Left ventricle myocardium inferior (tissue), 1 donor: ENCODE measurements at regions not wholly inside any gene's neighbourhood (a gene's known extent, or its start where the extent isn't known, plus 50 kb on each side); places are given as distances from the start of the nearest gene placed in this dataset.

Experiments
- DNase-seq: peaks from one replicate; pipeline ENCODE4 v3.0.0-alpha.2; 2020
- H3K27ac ChIP-seq: fragments of 200-600 bp; replicated peaks from 2 replicates; pipeline ENCODE4 v1.8.0; 2021
- H3K27me3 ChIP-seq: fragments of 200-600 bp; 2 replicates; pipeline ENCODE4 v1.8.0; 2021; ENCODE audit warnings: low read depth
- H3K36me3 ChIP-seq: fragments of 200-600 bp; 2 replicates; pipeline ENCODE4 v1.8.0; 2021
- H3K4me1 ChIP-seq: fragments of 200-600 bp; 2 replicates; pipeline ENCODE4 v1.8.0; 2021
- H3K4me3 ChIP-seq: fragments of 200-600 bp; 2 replicates; pipeline ENCODE4 v1.8.0; 2021; ENCODE audit warnings: mild to moderate bottlenecking, moderate library complexity
- H3K9me3 ChIP-seq: fragments of 200-600 bp; replicated peaks from 2 replicates; pipeline ENCODE4 v1.8.0; 2021
- CTCF ChIP-seq: fragments of 200-600 bp; IDR thresholded peaks from 2 replicates; pipeline ENCODE4 v1.8.0; 2021; ENCODE audit warnings: antibody characterized with exemption, mild to moderate bottlenecking, borderline replicate concordance
- intact Hi-C: fragments of 100-400 bp; cut with micrococcal nuclease; formaldehyde crosslinking; loops from one replicate; pipeline ENCODE4 v1.11.0; 2022
- donor health status: DM: no; HTN: yes; CAD: no; lungs with severe emphysema.

DNA sequence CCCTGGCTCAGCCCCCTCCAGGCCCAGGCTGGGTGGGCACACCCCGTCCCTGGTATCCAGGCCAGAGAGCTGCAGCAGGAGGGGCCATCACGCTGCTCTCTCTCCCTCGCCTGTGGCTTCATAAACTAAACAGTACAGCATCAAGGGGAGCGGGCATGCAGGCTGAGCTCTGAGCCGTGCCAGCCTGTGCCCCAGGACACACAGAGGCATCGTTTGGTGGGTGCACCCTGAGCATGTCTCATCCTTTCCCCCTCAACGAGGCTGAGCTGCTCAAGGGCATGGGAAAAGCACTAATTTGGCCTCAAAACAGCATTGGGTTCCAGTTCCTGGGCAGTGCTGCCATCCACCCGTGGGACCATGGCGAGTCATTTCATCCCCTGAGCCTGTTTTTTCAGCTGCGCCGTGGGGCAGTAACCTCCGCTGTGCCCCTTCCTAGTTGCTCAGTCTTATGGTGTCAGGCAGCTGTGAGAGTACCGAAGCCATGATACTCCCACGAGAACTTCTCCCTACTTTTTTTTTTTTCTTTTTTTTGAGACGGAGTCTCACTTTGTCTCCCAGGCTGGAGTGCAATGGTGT is 79.6 kb downstream of the CPN2 start:
- intact Hi-C loops: no loop called here
- TF ChIP-seq CTCF: no peak
- no peaks in the 10 kb centered on the region for H3K27me3 ChIP-seq
- H3K27ac ChIP-seq: peak overlapping the region; percentile 96
- H3K36me3 ChIP-seq: no peaks in the 10 kb centered on the region
- DNase-seq: no peak
- no peaks in the 10 kb centered on the region for H3K9me3 ChIP-seq
- H3K4me3 ChIP-seq: no peak overlapping the region
- H3K4me1 ChIP-seq: peaks cover 72% of the 10 kb centered on the region

DNA sequence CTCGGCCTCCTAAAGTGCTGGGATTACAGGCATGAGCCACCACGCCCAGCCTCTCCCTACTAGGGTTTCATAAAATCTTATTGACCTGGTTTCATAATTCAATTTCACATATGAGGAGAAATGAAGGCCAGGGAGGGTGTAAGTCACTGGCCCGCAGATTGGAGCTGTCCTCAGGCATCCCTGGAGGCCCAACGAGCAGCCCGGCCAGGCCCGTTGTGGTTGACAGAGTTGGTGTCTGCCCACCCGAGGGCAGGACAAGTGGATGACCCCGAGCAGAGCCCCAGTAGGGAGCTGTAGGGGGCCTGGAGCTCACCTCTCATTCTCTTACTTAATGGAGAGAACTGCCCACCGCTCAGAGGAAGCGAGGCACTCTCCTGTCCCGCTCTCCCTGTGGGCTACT is 78.9 kb downstream of the CPN2 start:
- H3K27ac ChIP-seq: peak overlapping the region; percentile 96
- no peak for TF ChIP-seq CTCF
- H3K36me3 ChIP-seq: no peaks in the 10 kb centered on the region
- no peaks in the 10 kb centered on the region for H3K27me3 ChIP-seq
- intact Hi-C loops: no loop called here
- no peak overlapping the region for H3K4me3 ChIP-seq
- no peak for DNase-seq
- H3K9me3 ChIP-seq: no peaks in the 10 kb centered on the region
- peaks cover 72% of the 10 kb centered on the region for H3K4me1 ChIP-seq

DNA sequence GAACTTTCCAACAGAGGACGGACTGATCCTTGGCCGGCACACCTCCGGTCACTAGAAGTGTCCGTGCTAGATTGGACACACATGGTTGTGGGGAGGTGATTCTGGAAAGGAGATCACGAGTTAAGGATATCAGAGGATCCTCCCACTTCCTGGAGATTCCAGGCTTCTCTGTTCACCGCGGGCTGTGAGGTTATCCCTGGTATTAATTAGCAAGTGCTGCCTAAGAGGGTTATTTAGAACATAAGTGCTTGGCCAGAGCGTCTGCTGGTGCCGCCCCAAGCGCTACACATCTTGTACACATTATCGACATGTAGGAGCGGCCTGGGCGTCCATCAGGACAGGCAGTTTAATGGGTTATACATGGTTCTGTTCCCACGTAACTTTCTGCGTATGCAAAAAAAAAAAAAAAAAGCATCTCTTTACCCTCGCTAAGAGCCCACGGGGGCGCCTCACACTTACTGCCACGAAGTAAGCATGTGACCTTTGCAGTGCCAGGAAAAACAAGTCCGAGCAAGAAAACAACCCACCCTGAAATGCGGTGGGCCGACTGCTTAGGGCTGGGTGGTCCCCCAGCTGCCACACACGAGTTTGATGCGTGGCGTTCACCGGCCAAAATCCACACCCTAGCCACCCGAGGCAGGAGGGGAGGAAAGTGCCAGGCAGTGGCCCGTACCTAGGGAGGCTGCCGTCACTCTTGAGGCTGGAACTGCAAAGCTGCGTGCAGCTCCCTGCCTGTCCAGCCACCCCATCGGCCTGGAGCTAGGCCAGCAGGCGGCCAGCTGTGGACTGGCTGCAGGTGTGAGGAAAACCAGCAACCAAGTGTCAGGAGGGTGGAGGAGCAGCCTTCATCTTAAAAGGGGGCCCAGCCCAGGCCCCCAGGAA is 78.0 kb downstream of the CPN2 start:
- no peak for DNase-seq
- intact Hi-C loops: no loop called here
- H3K27me3 ChIP-seq: peaks cover under 1% of the 10 kb centered on the region
- H3K4me1 ChIP-seq: peaks cover 72% of the 10 kb centered on the region
- no peaks in the 10 kb centered on the region for H3K36me3 ChIP-seq
- H3K4me3 ChIP-seq: no peak overlapping the region
- H3K27ac ChIP-seq: peak overlapping the region; percentile 96
- H3K9me3 ChIP-seq: no peaks in the 10 kb centered on the region
- no peak for TF ChIP-seq CTCF

GRCh38 chr3:194273743-194274310 is 77.3 kb downstream of the CPN2 start:
- H3K4me1 ChIP-seq: peaks cover 72% of the 10 kb centered on the region
- intact Hi-C loops: no loop called here
- no peak overlapping the region for H3K4me3 ChIP-seq
- H3K27ac ChIP-seq: no peak overlapping the region
- H3K27me3 ChIP-seq: peaks cover 6% of the 10 kb centered on the region
- DNase-seq: no peak
- no peaks in the 10 kb centered on the region for H3K9me3 ChIP-seq
- no peak for TF ChIP-seq CTCF
- no peaks in the 10 kb centered on the region for H3K36me3 ChIP-seq

DNA sequence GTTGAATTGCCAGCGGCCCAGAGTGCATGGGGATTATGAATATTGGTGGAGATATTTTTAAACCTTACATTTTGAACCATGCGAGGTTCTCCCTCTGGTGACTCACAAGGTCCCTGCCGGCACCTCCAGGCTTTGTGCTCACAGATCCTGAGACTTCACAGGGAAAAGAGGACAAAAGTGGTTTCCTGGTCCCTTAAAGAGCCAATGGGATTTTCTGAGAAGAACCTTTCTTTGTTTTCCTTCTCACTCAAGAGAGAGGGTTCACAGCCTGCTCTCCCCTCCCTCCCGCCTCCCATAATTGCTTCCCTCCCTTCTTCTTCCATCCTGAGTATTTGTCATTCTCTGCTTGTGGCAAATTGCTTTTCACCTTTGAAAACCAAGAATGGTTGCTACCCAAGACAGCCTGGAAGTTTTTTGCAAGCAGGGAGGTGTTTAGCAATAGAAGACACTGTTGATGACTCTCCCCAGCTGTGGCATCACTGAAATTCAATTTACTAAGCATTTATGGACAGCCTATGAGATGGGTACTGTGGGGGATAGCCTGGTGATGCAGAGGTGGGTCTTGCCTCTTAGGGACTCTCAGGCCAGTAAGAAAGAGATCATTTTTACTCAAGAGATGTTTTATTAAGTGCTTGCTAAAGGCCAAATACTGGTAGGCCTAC is 76.6 kb downstream of the CPN2 start:
- no peak for TF ChIP-seq CTCF
- H3K36me3 ChIP-seq: no peaks in the 10 kb centered on the region
- H3K27me3 ChIP-seq: peaks cover 6% of the 10 kb centered on the region
- H3K4me3 ChIP-seq: no peak overlapping the region
- intact Hi-C loops: no loop called here
- no peak for DNase-seq
- H3K27ac ChIP-seq: no peak overlapping the region
- H3K4me1 ChIP-seq: peaks cover 68% of the 10 kb centered on the region
- no peaks in the 10 kb centered on the region for H3K9me3 ChIP-seq
